Endothelial cell of umbilical vein (primary cell): ENCODE measurements at regions not wholly inside any gene's neighbourhood (a gene's known extent, or its start where the extent isn't known, plus 50 kb on each side); places are given as distances from the start of the nearest gene placed in this dataset.

ENCODE experiments used
- CTCF ChIP-seq, 2 donors: IDR thresholded peaks; 1 replicate in 1 of 2; 2 replicates in 1 of 2; pipeline ENCODE4 v1.5.1; 2011; ENCODE audit warnings: low read length in 2 of 2, mild to moderate bottlenecking in 2 of 2, moderate library complexity in 2 of 2, control low read depth in 1 of 2, inconsistent platforms in 1 of 2, low read depth in 1 of 2; ENCODE audit not compliant: insufficient read depth in 1 of 2; ENCODE audit errors: extremely low read depth in 1 of 2
- POLR2A ChIP-seq: IDR thresholded peaks from 2 replicates; pipeline ENCODE4 v1.6.1; 2012; ENCODE audit warnings: low read depth, mild to moderate bottlenecking, control low read depth, low read length
- POLR2AphosphoS5 ChIP-seq: IDR thresholded peaks from 2 replicates; pipeline ENCODE4 v1.6.1; 2012; ENCODE audit warnings: low read depth, mild to moderate bottlenecking, control low read depth, low read length, moderate library complexity; ENCODE audit not compliant: insufficient read depth

GRCh38 chr3:105187344-105187743 lies 179.4 kb upstream of the ALCAM start:
- no peak for TF ChIP-seq CTCF (IDR thresholded peaks at IDR 0.05; ENCODE audit: extremely low read depth in 1 of 2, insufficient read depth in 1 of 2, low read depth in 1 of 2, low read length in 2 of 2)
- no peak for TF ChIP-seq POLR2A
- TF ChIP-seq POLR2AphosphoS5: no peak
